HepG2 (cell line): ENCODE measurements at regions not wholly inside any gene's neighbourhood (a gene's known extent, or its start where the extent isn't known, plus 50 kb on each side); places are given as distances from the start of the nearest gene placed in this dataset.

Source experiments
- CTCF ChIP-seq: sonication (generic); formaldehyde crosslinking; IDR thresholded peaks from 2 replicates; pipeline ENCODE4 v1.5.0; 2020; ENCODE audit warnings: mild to moderate bottlenecking, missing genetic modification reagents, moderate library complexity
- SIN3A ChIP-seq: IDR thresholded peaks from 2 replicates; pipeline ENCODE4 v1.6.1; 2011; ENCODE audit warnings: low read depth, mild to moderate bottlenecking, control low read depth, low read length, borderline replicate concordance
- ZBTB21 ChIP-seq: sonication (generic); formaldehyde crosslinking; IDR thresholded peaks from 2 replicates; pipeline ENCODE4 v1.4.0; 2020; ENCODE audit warnings: missing genetic modification reagents
- ZFP41 ChIP-seq: sonication (generic); formaldehyde crosslinking; IDR thresholded peaks from 2 replicates; pipeline ENCODE4 v1.4.0; 2020; ENCODE audit warnings: mild to moderate bottlenecking, missing genetic modification reagents, borderline replicate concordance
- ZNF740 ChIP-seq: sonication (generic); formaldehyde crosslinking; IDR thresholded peaks from 2 replicates; pipeline ENCODE4 v1.4.0; 2020; ENCODE audit warnings: missing genetic modification reagents

- TF ChIP-seq SIN3A: no peak
- TF ChIP-seq ZNF740 (CRISPR knock-in tag): no peak
- no peak for TF ChIP-seq CTCF (CRISPR knock-in tag)
- no peak for TF ChIP-seq ZFP41
- TF ChIP-seq ZBTB21 (CRISPR knock-in tag): no peak
These were observed 313.3 kb upstream of the GATB start for GRCh38 chr4:152074088-152074437.
